Stimulated activated CD8-positive, alpha-beta memory T cell treated with anti-CD3 and anti-CD28 coated beads, Interleukin-7, amount 100 ng/mL, for 24 hours (primary cell): ENCODE measurements at regions not wholly inside any gene's neighbourhood (a gene's known extent, or its start where the extent isn't known, plus 50 kb on each side); places are given as distances from the start of the nearest gene placed in this dataset.
"Not testable (repeated sequence)": the region's sequence is repeated elsewhere in the genome, so short reads cannot be mapped to it uniquely, and the experiment has no call there.

Experiments
- DNase-seq: peaks from one replicate; pipeline ENCODE4 v3.0.0-alpha.2; 2020; ENCODE audit warnings: low read depth

DNA sequence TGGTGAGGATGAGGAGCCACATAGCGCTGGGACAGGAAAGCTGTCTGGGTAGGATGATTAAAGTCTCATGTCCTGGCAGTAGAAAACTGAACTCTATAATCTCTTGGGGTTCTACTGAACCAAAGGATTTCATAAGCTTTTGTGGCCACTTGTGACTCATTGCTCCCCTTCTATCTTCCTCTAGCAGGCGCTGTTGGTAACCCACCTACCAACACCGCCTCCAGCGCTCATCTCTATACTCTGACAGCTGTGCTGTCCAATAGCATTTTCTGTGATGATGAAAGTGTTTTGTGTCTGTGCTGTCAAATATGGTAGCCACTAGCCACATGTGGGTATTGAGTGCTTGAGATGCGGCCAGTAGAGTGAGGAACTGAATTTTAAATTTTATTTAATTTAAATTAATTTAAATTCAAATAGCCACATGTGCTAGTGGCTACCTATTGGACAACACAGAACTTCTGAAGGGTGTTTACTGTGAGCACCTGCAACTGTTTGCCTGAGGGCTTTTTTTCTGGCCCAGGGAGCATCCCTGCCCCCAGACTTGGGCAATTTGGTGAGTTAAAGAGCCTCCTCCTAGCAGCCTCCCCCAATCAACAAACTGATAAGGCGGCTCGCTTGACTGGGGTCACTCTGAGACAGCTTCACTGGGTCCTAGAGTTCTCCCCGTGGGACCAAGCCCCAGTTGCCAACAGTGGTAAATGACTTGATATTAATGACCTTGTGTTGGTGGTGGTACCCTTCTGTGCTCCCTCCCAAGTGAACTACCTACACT, 169.2 kb upstream of the ATP6AP2 start:
- DNase-seq = no peak

DNA sequence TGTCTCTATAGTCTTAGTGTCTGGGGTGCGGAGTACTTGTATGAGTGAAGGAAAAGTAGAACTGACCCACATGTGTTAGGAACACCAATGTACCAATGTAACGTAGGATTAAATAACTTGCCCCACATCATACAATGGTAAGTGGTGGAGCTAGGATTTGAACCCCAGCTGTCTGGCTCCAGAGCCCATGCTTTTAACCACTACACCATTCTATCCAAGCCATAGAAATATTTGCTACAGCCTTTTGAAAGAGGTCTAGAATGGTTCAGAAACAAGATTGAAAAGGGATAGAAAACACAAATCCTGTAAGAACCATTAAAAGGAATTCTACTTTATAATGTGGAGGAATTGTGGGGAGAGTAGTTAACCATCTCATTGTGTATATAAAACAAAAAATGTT, 169.9 kb upstream of the ATP6AP2 start:
- DNase-seq = no peak

DNA sequence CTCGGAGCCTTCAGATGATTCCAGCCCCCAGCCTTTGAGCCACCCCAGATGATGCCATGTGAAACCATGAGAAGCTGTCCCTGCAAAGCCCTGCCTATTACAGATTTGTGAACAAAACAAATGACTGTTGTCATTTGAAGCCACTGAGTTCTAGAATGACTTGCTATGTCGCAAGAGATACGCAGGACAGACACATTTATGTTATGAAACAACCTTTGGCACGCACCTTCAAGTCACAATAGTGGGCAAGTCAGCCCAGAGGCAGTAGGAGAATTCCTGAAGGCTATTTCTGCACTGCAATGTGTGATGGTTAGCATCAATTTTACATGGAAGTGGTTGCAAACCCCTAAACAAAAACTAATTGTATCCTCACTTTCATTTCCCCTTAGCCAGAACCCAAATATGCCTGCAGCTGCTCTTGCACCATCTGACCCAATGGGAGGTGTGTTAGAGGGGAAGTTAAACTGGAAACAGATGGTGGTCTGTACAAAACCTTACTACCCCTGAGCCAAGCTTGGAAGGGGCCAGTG, 174.4 kb upstream of the ATP6AP2 start:
- no peak for DNase-seq

DNA sequence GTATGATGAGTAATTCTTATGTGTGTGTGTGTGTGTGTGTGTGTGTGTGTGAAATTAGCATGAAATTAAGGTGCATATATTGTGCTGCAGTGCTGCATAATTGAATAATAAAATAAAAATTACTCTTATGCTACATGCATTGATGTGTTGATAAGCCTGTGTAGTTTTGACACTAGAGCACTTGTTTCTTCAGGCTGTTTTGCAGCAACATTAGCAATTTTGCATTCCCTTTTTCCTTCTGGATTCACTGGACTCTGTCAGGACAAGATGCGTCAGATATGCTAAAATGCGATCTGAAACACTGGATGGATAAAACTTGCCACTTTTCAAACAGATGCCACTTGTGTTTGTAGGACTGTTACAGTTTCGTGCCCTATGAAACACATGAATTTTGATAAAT, 175.4 kb upstream of the ATP6AP2 start:
- DNase-seq = no peak

DNA sequence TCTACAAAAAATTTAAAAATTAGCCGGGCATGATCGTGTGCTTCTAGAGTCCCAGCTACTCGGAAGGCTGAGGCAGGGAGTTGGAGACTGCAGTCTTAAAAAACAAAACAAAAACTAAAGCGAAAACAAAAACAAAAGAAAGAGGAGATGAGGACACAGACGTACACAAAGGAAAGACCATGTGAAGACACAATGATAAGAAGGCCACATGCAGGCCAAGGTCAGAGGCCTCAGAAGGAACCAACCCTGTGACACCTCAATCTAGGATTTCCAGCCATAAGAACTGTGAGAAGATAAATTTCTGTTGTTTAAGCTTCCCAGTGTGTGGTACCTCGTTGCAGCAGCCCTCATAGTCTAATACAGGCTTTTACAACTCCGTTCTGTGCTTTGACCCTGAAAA, 177.0 kb upstream of the ATP6AP2 start:
- DNase-seq = no peak

DNA sequence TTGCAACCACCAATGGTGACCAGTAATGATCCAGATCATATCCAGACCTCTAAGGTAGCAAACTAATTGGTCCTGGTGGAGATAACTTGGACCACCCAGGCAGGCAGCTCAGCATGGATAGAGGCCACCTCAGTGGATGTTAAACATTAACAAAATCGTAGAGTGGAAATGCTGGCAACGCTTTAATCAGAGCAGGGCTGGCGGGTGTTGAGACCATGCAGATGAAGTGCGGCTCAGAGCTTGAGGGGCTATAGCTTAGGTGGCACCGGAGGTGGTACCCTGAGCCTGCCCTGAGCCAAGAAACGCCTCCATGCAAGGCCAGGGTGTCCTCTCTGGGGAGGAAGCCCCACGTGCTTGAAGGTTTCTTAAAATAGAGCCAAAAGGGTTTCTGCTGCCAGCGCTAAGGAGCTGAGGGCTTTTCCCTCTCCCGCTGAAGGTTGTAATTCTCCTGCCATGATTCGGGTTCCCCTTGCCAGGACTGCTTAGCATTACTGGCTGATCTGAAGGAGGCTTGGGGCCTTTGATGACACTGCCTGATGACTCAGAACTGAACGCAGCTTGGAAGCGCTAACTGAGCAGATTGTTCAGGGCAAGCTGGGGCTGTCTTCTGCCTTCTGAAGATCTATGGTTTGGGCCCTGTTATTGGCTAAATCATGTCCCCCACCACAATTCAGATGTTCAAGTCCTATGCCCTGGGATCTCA, 177.8 kb upstream of the ATP6AP2 start:
- DNase-seq = no peak

DNA sequence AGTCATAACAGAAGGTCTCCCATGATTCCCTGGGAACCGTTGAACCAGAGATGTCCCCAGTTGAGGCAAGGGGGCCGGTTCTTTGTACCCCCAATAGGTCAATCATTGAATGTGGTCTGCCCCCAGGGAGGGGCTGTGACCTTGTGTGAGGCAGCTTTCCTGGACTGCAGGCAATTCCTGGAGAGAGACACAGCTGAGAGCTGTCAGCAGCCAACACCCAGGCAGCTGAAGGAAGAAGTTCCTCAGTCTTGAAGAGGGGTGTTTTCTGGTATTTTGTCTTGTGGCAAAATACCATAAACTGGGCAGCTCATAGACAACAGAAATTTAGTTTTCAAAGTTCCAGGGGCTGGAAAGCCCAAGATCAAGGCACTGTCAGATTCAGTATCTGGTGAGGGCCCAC, 185.7 kb upstream of the ATP6AP2 start:
- no peak for DNase-seq

DNA sequence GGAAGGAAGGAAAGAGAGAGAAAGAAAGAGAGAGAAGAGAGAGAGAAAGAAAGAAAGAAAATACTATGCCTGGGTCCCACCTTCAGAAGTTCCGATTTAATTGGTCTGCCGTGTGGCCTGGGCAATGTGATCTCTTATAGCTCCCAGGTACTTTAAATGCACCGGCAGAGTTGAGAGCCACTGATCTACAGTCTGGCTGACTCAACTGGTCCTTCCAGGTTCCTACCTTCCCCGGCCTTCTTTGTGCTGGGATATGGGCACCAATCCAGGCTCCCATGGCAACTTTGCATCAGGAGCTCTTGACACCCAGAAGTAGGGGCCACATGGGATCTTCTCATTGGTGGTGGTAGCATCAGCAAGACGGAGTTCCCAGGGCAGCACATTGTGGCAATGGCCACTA, 186.5 kb upstream of the ATP6AP2 start:
- no peak for DNase-seq

DNA sequence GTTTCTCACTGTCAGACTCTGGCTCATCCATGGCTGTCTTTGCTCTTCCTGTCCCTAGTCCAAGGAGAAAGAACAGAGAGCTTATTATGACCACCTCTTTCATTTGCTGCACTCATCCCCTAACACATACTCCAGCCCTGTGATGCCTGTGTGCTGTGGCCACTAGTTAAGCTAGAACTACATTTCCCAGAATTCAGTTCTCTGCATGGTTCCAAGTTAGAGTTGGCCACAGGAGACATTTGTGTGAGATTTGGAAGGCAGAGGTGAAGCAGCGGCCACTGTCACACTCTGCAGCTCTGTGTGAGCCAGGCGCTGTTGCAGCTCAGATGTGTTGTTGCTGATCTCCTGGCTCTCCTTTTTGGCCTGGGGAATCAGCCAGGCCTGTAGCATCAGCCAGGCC, 188.2 kb upstream of the ATP6AP2 start:
- DNase-seq = no peak

DNA sequence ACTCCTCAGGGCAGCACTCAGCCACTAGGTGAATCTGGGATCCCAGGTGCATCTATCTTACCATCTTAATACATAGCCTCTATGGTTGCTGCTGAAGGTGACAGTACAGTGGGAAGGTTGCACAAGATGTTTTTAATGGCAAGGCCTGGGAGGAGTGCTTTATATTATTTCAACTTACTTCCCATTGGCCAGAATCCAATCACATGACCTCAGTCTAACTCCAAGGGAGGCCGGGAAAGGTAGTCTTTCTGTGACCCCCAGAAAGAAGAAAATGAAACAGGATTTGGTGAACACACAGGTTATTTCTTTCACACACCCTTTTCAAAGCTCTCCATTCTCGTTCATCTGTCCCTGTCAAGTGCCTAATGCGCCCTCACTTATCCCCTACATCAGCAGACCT, 189.1 kb upstream of the ATP6AP2 start:
- DNase-seq = no peak

DNA sequence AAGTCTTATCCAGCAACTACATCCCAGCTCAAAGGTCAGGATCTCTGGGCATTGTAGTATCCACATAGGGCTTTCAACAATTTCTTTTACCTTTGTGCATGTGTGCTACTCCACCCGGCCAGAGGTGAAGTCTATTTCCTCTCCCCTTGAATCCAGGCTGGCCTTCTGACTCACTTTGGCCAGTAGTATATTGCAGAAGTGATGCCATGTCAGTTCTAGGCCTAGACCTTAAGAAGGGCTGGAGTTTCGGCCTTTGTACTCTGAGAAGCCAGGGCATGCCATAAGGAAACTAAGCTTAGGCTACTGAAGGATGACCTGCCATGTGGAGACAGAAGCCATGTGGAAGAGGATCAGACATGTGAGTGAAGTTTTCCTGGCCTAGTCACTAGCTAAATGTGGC, 191.2 kb upstream of the ATP6AP2 start:
- DNase-seq = no peak

DNA sequence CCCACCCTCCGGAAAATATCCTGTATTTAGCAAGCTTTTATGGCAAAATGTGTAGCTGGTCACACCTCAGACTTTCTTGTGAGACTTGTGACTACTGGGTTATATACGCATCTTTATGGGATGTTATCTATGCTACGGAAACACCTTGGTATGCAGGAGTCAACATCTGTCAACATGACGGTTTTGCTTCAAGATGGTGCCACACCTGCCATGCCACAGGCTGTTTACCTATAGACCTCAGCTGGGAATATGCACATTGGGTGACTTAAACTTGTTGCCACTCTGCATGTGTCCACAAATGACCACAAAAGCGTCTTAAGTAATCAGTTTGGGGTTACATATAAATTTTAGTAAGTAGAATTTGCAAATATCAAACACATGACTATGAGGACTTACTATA, 192.3 kb upstream of the ATP6AP2 start:
- no peak for DNase-seq

DNA sequence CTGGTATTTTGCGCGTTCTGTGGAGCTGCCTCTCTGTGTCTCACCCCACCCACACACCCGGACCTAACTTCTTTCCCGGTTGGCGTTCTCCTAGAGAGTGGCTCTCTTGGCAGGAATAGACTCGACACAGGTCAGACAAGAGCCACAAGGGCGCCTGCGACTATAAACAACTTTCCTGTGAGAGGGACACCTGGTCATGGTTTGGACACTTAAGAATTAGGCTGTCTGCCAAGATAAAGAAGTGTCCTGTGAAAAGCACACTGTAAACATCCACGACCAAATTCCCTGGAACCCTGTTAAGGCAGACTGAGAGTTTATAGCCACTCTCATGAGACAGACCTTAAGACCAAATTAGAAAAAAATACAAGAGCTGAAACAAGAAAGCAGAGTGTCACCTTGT, 192.9 kb upstream of the ATP6AP2 start:
- not testable (repeated sequence) for DNase-seq

DNA sequence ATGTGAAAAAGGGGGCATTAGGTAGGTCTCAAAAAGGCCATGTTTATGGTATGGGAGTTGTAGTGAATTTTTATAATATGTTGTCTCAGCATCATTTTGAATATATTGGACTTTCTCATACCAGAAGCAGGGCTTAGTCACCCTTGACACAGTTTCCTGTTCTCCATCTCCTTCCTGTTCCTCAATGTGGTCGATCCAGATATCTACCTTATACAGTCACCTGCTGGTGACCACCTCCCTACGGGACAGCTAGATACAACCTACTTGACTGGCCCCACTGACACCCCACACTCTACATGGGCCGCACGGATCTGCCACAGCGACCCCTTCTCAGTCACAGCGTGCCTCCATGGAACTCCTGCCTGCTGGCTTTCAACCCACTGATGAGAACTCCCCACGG, 193.5 kb upstream of the ATP6AP2 start:
- not testable (repeated sequence) for DNase-seq

DNA sequence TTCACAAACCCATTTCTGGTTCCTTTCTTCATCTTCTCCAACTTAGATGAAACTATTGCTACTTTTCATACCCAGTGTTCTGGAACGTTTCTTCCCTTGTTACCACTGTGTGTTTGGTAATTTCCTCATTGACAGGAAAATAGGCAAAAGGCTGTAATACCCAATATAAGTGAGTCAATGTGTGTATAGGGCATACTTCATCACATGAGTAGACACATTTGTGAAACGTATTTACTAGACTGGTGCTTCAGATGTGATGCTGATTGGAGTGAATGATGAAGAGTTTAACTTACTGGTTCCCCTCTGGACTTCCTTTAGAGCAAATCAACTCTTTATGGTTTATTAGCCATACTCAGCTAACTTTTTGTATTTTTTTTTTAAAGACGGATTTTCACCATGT, 195.1 kb upstream of the ATP6AP2 start:
- no peak for DNase-seq

DNA sequence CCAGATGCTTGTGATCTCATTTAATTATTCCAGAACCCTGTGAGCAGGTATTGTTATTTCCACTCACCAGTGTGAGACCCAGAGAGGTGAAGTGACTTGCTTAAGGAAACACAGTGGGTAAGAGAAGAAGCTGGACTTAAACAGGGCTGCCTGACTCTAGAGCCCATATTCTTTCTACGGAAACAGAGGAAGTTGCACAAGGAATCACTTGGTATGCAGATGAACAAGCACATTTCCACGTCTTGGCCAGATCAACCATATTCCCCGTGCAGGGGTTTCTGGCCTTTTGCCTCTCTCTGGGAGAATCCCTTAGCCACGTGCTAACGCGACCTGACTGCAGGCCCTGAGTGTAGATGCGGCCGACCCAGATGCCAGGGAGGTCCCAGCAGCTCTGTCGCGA, 195.5 kb upstream of the ATP6AP2 start:
- DNase-seq = no peak

DNA sequence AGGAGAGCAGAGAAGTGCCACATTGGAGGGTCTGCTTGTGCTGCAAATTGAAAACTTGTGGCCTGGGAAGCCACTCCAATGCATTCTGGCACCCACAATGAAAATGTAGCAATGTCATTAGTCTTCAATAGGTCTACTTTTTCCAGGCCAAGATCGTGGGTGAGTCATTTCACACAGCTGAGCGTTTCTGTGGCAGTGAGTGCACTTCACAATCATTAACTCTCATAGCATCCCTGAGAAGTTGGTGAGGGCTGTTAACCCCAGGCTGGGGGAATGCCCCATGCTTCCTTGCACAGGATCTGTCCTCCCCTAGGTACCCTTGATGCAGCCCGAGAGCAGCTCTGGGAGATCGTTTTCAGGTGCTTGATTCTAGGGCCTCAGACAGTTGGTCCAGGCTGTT, 196.8 kb upstream of the ATP6AP2 start:
- DNase-seq = no peak

DNA sequence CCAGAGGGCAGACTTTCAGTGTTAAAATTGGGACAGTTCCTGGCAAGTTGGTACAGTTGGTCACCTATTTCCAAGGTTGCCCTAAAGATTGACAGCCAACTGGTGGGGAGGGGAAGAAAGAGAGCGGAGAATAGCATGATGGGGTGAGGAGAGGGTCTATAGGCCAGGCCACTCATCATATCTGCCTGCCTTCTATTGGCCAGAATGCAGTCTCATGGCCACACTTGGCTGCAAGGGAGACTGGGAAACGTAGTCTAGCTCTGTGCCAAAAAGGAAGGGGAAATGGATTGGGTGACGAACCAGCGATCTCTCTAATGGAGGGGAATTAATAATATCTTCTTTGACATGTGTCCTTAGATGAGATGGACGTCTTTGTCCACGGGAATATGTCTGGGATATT, 197.4 kb upstream of the ATP6AP2 start:
- DNase-seq = no peak

DNA sequence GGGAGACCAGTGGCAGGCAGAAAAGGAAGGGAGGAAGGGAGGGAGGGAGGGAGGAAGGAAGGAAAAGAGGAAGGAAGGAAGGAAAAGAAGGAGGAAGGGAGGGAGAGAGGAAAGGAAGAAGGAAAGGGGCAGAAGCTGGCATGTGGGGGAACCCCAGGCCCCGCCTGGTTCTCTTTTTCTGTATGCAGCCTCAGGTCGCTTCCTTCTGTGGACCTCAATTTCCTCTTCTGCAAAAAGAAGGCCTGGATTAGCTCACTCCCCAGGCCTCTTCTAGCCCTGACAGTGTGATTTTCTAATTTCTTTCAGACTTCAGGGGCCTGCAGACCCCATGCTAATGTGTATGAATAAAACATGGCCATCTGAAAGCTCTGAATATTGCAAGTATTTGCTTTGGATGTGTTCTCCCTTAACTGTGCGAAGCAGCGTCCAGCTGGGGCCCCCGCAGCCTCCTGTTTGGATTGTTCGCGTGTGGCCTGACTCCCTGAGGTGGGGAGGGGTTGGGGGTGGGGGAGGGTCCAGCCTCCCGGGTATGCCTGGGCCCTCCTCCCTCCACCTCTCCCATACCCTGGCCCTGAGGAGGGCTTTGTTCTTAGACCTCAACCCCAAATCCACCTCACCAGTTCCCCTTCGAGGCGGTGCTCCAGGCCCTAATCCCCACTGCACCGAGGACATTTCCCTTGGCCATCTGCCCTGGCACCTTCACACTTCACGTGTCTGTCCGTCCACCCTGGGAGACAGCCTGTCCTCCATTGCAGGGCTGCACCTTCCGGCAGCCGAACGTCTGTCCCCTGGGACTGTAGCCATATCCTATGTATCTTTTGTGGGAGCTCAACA, 199.9 kb upstream of the ATP6AP2 start:
- no peak for DNase-seq

DNA sequence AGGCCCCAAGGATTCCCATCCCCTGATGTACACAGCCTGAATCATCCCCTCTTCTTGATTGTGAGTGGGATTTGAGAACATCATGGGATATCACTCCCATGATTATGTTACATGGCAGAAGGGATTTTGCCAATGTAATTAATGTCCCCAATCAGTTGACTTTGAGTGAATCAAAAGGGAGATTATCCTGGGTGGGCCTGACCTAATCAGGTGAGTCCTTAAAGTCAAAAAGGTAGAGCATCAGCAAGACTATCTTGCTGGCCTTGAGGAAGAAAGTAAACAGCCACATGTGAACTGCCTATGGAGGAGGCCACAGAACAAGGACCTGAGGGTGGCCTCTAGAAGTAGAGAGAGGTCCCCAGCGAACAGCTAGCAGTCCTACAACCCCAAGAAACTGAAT, 203.1 kb upstream of the ATP6AP2 start:
- DNase-seq = no peak

DNA sequence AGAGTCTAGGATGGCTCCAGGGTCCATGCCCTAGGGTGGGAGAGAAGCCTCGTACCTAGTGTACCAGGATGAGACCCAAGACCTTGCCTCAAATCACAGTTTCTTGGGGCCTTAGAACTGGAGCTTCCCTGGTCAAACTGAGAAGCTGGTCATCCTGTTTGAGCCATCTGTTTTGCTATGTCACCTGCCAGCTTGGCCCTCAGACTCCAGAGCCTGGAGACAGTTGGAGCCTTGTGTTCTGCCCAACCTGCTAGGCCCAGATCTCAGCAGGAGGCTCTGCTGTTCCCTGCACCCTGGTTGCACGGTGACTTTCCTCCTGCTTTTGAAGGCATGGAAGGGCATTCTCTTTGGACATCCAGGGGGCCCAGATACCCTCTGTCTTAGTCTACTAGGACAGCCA, 206.3 kb upstream of the ATP6AP2 start:
- DNase-seq = no peak

DNA sequence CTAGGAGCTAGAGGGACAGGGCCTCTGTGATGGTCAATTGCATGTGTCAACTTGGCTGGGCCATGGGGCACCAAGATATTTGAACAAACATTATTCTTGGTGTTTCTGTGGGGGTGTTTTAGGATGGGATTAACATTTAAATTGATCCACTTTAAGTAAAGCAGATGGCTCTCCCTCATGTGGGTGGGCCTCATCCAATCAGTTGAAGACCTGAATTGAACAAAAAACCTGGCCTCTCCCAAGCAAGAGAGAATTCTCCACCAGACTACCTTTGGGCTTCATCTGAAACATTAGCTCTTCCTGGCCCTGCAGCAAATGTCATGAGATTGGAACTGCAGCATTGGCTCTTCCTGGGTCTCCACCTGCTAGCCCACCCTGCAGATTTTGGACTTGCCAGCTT, 207.1 kb upstream of the ATP6AP2 start:
- no peak for DNase-seq

DNA sequence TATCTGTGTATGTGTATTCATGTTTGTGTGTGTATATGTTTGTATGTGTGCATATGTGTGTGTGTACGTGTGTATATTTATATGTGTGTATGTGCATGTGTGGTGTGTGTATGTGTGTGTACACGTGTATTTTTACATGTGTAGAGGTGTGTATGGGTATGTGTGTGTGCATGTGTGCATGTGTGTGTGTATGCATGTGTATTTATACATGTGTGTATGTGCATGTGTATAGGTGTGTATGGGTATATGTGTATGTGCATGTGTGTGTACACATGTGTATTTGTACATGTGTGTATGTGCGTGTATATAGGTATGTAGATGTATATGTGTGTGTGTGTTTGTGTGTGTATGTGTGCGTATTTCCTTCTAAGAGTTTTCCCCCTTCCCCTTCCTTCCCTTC, 207.7 kb upstream of the ATP6AP2 start:
- no peak for DNase-seq
